ENCODE measurements at regions not wholly inside any gene's neighbourhood (a gene's known extent, or its start where the extent isn't known, plus 50 kb on each side); places are given as distances from the start of the nearest gene placed in this dataset.

- TF ChIP-seq TEAD1 (CRISPR knock-in tag; IDR thresholded peaks at IDR 0.05) = no peak
- TF ChIP-seq, protein P1, sequence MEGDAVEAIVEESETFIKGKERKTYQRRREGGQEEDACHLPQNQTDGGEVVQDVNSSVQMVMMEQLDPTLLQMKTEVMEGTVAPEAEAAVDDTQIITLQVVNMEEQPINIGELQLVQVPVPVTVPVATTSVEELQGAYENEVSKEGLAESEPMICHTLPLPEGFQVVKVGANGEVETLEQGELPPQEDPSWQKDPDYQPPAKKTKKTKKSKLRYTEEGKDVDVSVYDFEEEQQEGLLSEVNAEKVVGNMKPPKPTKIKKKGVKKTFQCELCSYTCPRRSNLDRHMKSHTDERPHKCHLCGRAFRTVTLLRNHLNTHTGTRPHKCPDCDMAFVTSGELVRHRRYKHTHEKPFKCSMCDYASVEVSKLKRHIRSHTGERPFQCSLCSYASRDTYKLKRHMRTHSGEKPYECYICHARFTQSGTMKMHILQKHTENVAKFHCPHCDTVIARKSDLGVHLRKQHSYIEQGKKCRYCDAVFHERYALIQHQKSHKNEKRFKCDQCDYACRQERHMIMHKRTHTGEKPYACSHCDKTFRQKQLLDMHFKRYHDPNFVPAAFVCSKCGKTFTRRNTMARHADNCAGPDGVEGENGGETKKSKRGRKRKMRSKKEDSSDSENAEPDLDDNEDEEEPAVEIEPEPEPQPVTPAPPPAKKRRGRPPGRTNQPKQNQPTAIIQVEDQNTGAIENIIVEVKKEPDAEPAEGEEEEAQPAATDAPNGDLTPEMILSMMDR (IDR thresholded peaks at IDR 0.05) = no peak
- no peak for TF ChIP-seq ESRRA (CRISPR knock-in tag; IDR thresholded peaks at IDR 0.05; ENCODE audit: borderline replicate concordance)
- TF ChIP-seq E2F1 (CRISPR knock-in tag; IDR thresholded peaks at IDR 0.05) = no peak
- TF ChIP-seq ZBTB43 (CRISPR knock-in tag; IDR thresholded peaks at IDR 0.05) = no peak
- TF ChIP-seq JUN (CRISPR knock-in tag; IDR thresholded peaks at IDR 0.05) = no peak
- TF ChIP-seq NFYB (CRISPR knock-in tag; conservative IDR thresholded peaks at IDR 0.05; ENCODE audit: low read depth) = no peak
- no peak for TF ChIP-seq SP1 (CRISPR knock-in tag; conservative IDR thresholded peaks at IDR 0.05)
- no peak for TF ChIP-seq ZNF423 (CRISPR knock-in tag; IDR thresholded peaks at IDR 0.05)
- TF ChIP-seq, protein P2, sequence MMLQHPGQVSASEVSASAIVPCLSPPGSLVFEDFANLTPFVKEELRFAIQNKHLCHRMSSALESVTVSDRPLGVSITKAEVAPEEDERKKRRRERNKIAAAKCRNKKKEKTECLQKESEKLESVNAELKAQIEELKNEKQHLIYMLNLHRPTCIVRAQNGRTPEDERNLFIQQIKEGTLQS (CRISPR knock-in tag; conservative IDR thresholded peaks at IDR 0.05) = no peak
- no peak for TF ChIP-seq ELF4 (CRISPR knock-in tag; IDR thresholded peaks at IDR 0.05; ENCODE audit: low read depth)
Observed at GRCh38 chr3:161987933-161988332, 491.3 kb downstream of the OTOL1 start.

Data from WTC11 (cell line).